Activated T-helper 1 cell treated with anti-CD3 and anti-CD28 coated beads, Interleukin-2, amount 50 U/mL, for 16 hours (primary cell): ENCODE measurements at regions not wholly inside any gene's neighbourhood (a gene's known extent, or its start where the extent isn't known, plus 50 kb on each side); places are given as distances from the start of the nearest gene placed in this dataset.

Experiments used
- DNase-seq, 2 donors: peaks; one replicate each; pipeline ENCODE4 v3.0.0-alpha.2; 2020; ENCODE audit warnings: low read depth in 1 of 2, low spot score in 1 of 2

DNA sequence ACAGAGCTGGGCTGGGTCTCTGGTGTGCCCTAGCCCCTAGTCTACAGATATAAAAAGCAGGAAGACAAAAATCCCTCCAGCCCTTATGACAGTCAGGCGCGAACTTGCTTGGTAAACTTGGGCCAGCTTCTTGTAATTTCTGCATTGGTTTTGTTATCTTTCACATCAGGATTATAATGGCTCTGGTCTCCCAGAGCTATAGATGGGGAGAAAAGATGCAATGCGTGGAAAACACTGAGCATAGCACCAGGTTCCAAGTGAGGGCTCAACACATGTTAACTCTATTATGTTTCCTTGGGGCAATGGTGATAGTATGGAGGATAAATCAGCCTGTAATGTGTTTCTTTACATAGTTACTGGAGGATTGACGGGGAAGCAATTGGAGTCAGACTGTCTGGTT lies 246.8 kb upstream of the KCNG1 start:
- no peak for DNase-seq

DNA sequence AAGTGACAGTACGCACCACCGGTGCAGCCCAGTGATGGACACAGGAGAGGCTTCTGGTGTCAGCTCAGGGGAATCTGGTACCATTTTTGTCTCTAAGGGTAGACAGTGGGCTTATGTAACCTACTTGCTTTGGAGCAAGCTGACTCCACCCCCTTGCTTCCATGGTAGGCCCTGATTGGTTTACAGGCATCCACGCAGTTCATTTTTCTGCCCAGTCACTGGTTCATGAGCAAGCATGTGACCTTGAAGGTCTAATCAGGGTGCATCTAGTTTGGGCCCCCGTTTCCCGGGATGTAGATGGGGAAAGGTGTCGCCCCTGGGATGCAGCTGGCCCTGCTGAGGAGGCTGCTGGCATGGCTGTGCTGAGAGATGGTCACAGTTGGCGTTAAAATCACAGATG lies 244.8 kb upstream of the KCNG1 start:
- DNase-seq: no peak

DNA sequence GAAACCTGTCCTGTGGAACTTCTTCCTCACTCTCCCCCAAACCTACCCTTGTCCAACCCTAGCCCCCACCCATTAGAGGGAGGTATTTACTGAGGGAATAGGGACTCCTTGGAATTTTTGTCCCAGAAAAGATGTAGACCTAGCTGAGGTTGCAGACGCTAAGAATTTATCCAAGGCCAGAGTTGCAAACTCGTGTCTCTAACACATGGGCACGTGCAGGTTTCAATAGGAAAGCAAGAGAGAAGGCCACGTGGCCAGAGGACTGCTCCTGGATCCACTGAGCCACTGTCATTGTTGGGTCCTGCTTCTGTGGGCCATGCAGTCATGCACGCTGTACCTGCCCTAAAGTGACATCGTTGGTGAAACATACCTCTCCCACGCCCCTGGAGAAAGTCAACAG lies 243.4 kb upstream of the KCNG1 start:
- no peak for DNase-seq

DNA sequence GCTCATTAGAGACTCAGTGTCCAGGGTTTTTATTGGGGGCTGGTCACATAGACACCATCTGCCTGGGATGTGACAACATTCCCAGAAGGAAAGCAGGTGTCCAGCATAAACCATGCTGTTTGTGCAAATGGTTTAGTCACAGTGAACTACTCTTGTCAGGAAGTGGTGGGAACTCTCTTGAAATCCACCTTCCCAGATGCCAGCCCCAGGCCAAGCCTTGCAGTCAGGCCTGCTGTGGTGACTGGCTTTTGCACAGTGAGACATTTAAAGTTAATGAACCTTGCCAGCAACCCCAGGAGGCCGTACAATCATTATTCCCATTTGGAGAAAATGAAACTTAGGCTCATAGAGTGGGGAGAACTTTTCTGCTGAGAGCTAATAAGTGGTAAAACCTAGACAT lies 242.5 kb upstream of the KCNG1 start:
- no peak for DNase-seq

DNA sequence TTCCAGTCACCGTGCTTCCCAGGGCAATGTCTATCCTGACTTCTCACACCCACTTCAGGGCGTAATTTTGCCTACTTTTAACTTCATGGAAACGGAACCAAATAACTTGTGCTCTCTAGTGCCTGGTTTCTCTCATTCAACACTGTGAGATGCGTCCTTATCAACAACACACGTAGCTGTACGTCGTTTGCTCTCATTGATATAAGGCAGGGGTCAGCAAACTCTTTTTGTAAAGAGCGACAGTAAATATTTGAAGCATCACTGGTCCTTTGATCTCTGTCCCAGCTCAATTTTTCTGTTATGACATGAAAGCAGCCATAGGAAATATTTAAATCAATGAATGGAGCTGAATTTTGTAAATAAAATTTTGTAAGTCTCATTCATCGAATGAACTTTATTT lies 239.3 kb upstream of the KCNG1 start:
- DNase-seq: no peak

DNA sequence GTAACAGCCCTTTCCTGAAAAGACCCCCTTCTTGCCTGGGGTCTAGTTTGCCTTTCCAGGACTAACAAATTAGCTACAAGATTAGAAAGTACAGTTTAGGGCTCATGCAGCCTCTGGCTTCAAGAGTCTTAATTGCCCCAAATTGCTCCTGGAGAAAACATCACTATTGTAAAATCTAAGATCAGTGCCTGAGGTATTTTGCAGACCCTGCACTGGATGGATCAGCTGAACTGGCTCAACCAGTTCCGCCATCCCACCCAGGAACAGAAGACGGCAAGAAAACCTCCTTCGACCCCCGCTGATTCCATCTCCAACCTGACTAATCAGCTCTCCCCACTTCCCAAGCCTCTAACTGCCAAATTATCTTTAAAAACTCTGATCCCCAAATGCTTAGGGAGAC lies 236.5 kb upstream of the KCNG1 start:
- no peak for DNase-seq

DNA sequence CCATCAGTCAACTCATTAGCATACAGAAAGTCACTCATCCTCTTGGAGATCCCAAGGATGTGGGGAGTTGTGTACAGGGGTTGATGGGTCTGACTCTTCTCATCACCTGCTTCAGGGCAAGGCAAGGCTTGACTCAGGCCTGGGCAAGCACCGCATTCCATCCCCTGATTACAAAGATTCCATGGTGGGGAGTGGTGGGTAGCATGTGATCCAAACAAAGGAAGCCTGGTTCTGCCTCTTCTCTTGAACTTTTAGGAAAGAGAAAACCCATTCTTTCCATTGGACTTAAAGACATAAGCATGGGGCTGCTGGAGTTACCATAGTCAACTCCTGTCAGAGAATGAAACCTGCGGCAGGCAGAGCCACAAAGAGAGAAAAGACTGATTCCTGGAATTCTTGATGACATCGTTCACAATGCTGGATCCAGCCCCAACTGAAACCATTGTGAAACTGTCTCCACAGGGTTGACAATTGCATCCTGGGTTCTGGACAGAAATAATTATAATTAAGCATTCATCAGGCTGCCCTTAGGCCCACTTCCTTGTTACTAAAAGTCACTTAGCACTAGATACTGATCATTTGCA lies 235.8 kb upstream of the KCNG1 start:
- no peak for DNase-seq

DNA sequence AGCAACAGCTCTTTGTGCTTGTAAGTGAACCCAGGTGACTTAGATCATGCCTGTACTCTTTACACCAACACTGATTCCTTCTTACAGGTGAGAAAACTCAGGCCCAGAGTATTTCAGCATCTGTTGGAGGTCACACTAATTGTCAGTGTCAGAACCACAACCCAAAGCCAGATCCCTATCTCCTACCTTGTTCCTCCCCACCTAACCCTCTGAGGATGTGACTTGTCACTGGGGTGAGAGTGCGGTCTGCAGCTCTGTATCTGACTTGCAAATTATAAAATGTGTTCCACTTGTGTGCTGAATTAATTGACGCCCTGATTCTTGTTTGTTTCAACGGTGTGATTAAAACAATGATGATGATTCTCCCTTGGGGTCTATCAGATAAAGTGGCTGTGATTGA lies 232.5 kb upstream of the KCNG1 start:
- DNase-seq: no peak

DNA sequence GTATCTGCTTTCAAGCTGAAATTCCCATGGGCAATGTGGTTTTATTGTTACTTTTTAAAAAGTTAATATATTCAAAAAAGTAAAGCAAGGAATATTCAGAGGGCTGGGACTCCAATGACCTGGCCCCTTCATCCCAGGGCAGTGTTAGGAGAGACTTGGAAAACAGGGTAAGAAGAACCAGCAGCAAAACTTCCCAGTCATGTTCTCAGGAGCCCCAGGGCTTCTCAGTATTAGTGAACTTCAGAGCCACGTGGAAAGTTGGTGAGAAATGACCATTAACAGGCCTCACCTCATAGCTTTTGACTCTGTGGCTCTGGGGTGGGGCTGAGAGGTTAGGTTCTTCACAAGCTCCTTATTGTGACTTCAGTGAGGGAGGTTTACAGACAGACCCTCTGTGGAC lies 230.4 kb upstream of the KCNG1 start:
- DNase-seq: no peak

DNA sequence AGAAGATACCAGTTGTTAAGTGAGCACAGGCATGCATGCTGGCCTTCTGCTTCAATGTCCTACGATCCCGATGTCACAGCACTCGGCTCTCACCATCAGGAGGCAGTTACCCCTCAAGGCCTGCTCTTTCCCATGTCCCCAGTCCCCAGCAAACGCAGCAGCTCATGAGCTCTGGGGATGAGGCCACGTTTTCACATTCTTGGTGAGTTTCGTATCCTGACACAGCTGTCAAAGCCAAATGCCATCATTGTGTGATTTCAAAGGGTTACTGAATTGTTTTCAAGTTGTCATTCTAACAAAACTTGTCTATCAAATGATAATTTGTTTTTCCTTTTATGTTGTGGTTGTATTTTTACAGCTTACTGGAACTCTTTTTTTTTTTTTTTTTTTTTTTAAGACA lies 226.9 kb upstream of the KCNG1 start:
- no peak for DNase-seq

DNA sequence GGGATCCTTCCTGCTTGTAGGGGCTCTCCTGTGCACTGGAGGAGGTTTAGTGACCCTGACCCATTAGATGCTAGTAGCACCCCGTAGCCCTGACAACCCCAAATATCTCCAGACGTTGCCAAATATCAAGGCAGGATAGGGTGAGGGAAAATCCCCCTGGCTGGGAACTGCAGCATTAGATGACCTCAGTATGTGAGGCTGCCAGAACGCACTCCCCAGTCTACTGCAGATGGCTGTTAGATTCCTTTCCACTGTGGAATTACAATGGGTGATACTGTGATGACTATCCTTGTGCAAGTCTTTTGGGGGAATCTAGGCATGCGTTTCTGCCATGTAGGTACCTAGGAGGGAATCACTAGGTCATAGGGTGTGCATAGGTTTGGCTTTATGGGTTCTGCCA lies 226.3 kb upstream of the KCNG1 start:
- DNase-seq: no peak

DNA sequence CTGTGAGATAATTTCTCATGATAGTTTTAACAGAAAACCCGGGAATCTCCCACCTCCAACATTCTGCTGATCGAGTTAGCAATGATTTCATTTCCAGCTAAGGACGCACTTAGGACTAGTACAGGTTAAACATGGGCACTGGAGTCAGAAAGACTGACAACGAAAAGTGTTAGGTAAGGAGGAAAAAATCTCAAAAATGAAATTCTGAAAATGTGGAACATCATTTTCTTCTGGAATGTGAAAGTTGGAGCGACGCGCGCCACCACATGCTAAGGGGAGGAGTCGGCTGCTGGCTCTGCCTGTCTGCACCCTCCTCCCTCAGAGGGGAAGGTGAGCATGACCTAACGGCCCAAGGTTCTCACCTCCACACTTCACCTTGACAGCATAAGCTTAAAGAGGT lies 221.6 kb upstream of the KCNG1 start:
- no peak for DNase-seq

DNA sequence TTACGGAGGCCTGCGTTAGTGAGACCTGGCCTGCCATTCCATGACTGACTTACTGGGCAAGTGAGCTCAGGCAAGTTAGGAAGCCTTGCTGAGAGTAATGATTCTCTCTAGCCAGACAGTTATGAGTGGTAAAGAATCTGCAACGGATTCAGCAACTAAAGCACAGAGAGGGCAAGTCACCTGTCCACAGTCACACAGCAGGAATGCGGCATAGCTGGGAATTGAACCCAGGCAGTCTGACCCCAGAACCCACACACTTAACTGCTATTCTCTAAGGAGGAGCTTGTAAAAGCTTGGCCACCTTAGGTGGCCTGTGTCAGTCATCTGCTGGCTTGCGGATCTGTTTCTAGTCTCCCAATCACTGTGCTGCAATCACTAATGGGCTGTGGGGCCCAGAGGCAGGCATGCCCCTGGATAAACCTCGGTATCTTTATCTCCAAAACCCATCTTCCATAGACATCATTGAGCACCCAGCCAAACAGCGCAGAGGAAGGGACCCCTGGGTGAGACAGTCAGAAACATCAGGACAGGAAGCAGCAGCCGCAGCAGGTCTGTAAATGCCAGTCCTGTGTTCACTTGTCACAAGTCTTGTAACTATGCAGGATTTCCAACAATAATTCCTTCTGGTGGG lies 215.9 kb upstream of the KCNG1 start:
- DNase-seq: no peak

DNA sequence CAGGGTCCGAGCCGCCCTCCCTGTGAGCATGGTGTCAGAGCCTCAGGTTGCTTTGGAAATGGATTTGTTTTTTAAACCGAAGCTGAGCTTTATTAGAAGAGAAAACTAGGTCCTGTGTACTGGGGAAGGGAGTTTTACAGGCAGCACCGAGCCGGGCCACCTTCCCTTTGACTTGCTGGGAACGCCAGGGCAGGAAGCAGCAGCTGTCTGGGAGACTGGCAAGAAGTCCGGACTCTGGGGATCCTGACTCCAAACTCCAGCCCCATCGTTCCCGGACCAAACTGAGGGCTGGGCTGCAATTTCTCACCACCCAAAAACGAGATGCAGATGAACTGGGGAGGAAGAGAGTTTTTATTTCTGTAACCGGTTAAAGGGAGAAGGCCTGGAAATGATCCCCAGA lies 214.9 kb upstream of the KCNG1 start:
- DNase-seq: no peak

DNA sequence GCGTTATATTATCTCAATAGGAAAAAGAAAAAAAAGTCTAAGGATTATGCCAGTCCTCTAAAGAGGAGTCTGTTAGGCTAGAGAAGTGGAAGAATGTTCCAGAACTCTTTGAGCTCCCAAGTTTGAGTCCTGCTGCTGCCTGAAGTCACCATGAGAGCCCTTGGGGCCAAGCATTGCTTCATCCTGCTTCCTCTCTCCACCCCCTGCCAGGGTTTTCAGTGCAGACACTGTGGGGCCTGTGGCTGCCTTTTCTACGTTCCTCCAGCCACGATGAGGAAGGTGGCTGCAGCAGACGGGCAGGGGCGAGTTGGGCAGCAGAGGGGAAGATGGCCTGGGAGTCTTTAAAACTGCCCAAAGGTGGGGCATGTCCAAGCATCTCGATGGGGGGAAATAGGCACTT lies 214.4 kb upstream of the KCNG1 start:
- no peak for DNase-seq

DNA sequence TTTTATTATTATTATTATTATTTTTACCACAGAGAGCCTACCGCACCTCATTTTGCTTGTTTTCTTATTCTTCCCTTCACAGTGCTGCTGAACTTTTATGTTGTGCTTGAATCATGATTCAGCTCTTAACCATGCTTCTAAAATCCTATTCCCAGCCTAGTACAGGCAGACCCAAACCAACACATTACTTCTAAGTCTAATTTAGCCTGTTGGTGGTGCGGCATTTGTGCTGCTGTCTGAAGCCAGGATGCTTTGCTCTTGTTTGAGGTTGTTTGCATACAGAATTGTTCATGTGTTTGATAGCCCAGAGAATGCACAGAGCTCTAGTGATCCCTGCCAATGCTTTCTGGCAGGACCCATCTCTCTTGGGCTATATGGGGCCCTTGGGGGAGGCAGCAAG lies 213.5 kb upstream of the KCNG1 start:
- no peak for DNase-seq

DNA sequence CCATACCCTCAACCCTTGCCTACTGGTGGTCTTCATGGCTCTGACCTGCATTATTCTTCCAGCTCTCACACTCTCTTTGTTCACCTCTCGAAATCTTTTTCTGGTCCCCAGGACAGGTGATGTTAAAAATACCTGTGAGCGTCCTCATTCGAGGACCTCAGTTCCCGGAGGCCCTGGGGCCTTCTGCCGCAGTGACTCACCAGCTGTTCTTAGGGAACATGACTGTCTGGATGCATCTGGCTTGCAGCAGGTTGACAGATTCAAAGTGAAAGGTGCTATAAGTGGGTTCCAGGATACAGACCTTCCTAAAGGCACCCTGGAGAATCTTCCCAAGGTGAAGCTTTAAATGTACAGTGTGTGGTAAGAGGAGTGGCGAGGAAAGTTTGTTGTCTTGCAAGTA lies 210.4 kb upstream of the KCNG1 start:
- no peak for DNase-seq

DNA sequence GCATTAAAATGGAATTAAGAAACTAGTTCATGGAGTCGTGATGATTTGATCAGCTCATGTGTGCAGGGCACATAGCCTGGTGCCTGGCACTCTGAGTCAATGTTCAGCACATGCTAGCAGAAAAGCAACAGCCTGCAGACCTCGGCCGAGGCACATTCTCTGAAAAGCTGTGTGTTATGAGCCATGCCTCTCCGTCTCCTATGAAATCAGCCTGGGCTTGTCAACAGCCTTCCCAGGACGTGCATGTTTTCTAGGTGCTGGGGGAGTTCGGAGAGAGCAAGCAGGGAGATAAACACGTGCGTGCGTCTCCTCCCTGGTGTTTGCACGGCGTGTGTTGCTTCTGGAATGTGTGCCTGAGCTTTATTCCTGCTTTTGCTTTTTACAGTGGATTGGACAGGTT lies 207.8 kb upstream of the KCNG1 start:
- no peak for DNase-seq

DNA sequence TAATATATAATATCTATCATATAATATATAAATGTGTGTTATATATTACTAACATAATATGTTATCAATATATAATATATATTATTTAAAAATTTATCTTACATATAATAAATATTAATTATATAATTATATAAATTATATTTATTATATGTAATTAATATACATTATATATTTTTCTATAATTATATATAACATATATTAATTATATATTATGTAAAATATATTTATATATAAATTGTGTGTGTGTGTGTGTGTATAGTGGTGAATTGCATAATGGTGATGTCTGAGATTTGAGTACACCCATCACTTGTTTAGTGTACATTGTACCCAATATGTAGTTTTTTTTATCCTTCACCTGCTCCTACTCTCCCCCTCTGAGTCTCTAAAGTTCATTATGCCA lies 205.9 kb upstream of the KCNG1 start:
- DNase-seq: no peak

DNA sequence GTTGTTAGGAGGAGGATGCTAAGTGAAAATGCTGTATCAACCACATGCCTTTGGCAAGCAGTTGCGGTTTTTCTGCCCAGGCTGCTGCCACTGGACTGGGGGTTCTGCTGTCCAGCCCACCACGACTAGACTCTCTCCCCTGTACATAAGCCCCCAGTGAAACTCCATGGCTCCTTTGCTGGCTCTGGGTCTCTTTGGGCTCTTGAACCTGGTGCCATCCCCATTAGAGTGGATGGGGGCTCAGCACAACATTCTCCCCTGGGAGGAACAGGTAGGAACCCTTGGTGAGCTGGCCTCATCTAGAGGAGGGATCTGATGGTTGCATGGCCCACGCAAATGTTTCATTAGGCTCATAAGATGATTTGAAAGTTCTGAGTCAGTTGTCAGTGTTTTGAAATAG lies 204.8 kb upstream of the KCNG1 start:
- no peak for DNase-seq

DNA sequence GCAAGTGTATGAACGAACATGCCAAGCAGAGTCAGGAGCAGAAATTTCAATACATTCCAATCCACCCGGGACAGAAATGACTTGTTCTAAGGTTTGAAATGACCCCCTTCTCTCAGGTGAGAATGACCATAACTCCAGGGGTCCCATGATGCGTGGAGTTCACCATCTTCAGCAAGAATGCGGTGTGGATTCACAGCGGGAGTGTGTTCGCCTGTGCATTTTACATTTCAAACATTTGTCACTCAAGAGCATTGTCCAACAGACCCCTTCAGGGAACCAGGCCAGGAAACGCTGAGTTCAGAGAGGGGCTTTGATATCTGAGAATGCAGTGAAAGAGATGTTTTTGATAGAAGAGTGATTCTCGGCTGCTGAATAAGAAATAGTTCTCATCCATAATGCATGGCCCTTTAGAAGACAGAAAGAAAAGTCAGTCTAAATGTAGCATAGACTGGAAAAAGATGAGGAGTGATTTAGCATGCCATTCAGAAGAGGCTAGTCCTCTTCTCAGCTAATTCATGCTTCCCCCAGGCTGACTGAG lies 200.3 kb upstream of the KCNG1 start:
- no peak for DNase-seq

DNA sequence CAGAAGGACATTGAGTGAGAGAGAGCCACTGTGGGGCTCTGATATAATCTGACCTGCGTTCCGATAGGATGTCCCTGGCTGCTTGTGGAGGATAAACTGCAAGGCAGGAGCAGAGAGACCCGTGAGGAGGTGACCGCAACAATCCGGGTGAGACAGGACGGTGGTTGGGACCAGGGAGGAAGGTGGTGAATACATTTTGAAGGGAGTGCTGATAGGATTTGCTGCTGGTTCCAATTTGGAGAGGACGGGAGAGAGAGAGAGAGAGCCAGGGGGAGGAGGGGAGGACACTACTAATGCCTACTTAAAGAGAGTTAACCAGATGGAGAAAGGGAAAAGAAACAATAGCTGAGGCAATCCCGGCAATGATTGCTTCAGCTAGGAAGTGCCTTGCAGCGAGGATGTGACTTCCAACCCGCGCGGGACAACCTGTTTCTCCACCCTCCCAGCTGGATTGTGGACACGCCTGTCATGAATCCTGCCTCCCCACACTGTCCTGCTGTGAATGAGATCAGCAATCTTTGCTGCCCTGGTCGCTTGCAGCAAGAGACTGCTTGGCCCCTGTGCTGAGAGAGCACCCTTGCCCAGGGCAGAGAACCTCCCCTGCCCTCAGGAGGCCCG lies 199.0 kb upstream of the KCNG1 start:
- DNase-seq: no peak

DNA sequence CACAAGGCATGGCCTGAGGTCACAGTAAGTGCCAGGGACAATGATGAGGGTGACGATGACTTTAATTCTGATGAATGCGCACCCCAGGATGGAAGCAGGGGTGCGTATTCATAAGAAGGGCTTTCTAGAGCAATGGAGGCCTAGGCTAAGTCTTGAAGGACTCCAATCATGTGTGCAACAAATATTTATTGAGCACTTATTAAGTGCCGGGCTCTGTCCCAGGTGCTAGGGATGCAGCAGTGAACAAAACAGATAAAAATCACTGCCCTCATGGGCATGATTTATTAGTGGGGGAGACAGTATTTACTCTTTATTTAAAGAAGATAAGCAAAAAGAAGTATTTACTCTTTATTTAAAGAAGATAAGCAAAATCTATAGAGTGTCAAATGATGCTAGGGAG lies 198.2 kb upstream of the KCNG1 start:
- DNase-seq: no peak
